Hematopoietic multipotent progenitor cell treated with erythropoietin and hydrocortisone succinate and interleukin-3 and kit ligand, for 8 days (in vitro differentiated cells): ENCODE measurements at regions not wholly inside any gene's neighbourhood (a gene's known extent, or its start where the extent isn't known, plus 50 kb on each side); places are given as distances from the start of the nearest gene placed in this dataset.
"Not testable (repeated sequence)": the region's sequence is repeated elsewhere in the genome, so short reads cannot be mapped to it uniquely, and the experiment has no call there.

Experiments
- DNase-seq: peaks from one replicate; pipeline ENCODE4 v3.0.0-alpha.2; 2015

- no peak for DNase-seq
Measured at GRCh38 chr15:36117296-36117787, 462.1 kb upstream of the CDIN1 start.

GRCh38 chr15:36126194-36126593, 453.2 kb upstream of the CDIN1 start:
- no peak for DNase-seq

GRCh38 chr15:36130641-36131310, 448.6 kb upstream of the CDIN1 start:
- DNase-seq, result no peak

- DNase-seq, result no peak
Measured at GRCh38 chr15:36133742-36134141, 445.7 kb upstream of the CDIN1 start.

- no peak for DNase-seq
Measured at GRCh38 chr15:36136049-36136448, 443.4 kb upstream of the CDIN1 start.

GRCh38 chr15:36152936-36153335, 426.5 kb upstream of the CDIN1 start:
- no peak for DNase-seq

GRCh38 chr15:36156879-36157427, 422.5 kb upstream of the CDIN1 start:
- DNase-seq, result no peak

GRCh38 chr15:36160351-36160750, 419.1 kb upstream of the CDIN1 start:
- no peak for DNase-seq

GRCh38 chr15:36161108-36161507, 418.3 kb upstream of the CDIN1 start:
- no peak for DNase-seq

- DNase-seq, result no peak
Measured at GRCh38 chr15:36161771-36162212, 417.6 kb upstream of the CDIN1 start.

- not testable (repeated sequence) for DNase-seq
Measured at GRCh38 chr15:36163983-36164382, 415.4 kb upstream of the CDIN1 start.

- no peak for DNase-seq
Measured at GRCh38 chr15:36172955-36173354, 406.5 kb upstream of the CDIN1 start.

GRCh38 chr15:36175186-36175740, 404.2 kb upstream of the CDIN1 start:
- DNase-seq, result no peak

- DNase-seq, result no peak
Measured at GRCh38 chr15:36175741-36176291, 403.6 kb upstream of the CDIN1 start.

- DNase-seq, result no peak
Measured at GRCh38 chr15:36177590-36178302, 401.7 kb upstream of the CDIN1 start.

- no peak for DNase-seq
Measured at GRCh38 chr15:36178303-36178633, 401.2 kb upstream of the CDIN1 start.

- no peak for DNase-seq
Measured at GRCh38 chr15:36183201-36183600, 396.2 kb upstream of the CDIN1 start.

- DNase-seq, result no peak
Measured at GRCh38 chr15:36185438-36185837, 394.0 kb upstream of the CDIN1 start.

GRCh38 chr15:36185845-36186244, 393.6 kb upstream of the CDIN1 start:
- no peak for DNase-seq

GRCh38 chr15:36186376-36186775, 393.1 kb upstream of the CDIN1 start:
- no peak for DNase-seq

GRCh38 chr15:36191459-36191858, 388.0 kb upstream of the CDIN1 start:
- DNase-seq, result no peak

- DNase-seq, result not testable (repeated sequence)
Measured at GRCh38 chr15:36195361-36196007, 383.9 kb upstream of the CDIN1 start.
